ENCODE measurements at regions not wholly inside any gene's neighbourhood (a gene's known extent, or its start where the extent isn't known, plus 50 kb on each side); places are given as distances from the start of the nearest gene placed in this dataset.

DNA sequence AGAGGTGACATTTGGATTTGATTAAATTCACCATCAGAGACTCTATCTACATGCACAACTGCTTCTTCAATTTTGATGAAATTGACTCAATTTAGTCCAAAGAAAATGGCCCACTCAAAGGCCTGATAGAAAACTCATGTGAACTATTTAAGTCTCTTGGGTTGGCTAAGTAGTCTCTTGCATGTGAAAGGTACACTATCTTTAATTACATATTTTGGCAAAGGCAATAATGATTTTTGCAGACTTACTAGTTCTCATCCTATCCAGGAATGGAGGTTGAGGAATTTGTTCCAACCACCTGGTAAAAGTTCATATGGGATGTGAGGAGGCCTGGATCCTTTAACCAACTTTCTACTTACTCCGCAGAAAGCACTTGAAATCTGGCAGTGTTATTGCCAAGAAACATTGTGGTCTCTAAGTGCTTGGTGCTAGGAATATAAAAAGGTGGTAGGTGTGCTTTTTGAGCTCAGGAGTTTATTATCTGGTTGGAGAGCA, 618.6 kb upstream of the MKI67 start:
- Histone ChIP-seq H3K4me3 (no peak overlapping the region), H3K27me3 (peaks cover 0 to 32% (median 0%) of the 10 kb centered on the region in 9 donors), H3K36me3 (no peaks in the 10 kb centered on the region), H3K9me3 (no peaks in the 10 kb centered on the region), H3K27ac (no peak overlapping the region), H3K4me1 (no peaks in the 10 kb centered on the region)
- 92 to 100% (median 92%) methylated on average over 1 of the region's 1 CpG for WGBS, 4 donors
- TF ChIP-seq, protein P1, sequence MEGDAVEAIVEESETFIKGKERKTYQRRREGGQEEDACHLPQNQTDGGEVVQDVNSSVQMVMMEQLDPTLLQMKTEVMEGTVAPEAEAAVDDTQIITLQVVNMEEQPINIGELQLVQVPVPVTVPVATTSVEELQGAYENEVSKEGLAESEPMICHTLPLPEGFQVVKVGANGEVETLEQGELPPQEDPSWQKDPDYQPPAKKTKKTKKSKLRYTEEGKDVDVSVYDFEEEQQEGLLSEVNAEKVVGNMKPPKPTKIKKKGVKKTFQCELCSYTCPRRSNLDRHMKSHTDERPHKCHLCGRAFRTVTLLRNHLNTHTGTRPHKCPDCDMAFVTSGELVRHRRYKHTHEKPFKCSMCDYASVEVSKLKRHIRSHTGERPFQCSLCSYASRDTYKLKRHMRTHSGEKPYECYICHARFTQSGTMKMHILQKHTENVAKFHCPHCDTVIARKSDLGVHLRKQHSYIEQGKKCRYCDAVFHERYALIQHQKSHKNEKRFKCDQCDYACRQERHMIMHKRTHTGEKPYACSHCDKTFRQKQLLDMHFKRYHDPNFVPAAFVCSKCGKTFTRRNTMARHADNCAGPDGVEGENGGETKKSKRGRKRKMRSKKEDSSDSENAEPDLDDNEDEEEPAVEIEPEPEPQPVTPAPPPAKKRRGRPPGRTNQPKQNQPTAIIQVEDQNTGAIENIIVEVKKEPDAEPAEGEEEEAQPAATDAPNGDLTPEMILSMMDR (IDR thresholded peaks at IDR 0.05) = no peak
- TF ChIP-seq POLR2A (IDR thresholded peaks at IDR 0.05) = no peak
- DNase-seq (no peak), ATAC-seq (no peak)
- intact Hi-C loops (cut with DNase I) = loop anchor here in 1 of 10 donors (5.0 kb wide), 1 partner anchor 112 kb away; no protein-coding TSS in a partner anchor

DNA sequence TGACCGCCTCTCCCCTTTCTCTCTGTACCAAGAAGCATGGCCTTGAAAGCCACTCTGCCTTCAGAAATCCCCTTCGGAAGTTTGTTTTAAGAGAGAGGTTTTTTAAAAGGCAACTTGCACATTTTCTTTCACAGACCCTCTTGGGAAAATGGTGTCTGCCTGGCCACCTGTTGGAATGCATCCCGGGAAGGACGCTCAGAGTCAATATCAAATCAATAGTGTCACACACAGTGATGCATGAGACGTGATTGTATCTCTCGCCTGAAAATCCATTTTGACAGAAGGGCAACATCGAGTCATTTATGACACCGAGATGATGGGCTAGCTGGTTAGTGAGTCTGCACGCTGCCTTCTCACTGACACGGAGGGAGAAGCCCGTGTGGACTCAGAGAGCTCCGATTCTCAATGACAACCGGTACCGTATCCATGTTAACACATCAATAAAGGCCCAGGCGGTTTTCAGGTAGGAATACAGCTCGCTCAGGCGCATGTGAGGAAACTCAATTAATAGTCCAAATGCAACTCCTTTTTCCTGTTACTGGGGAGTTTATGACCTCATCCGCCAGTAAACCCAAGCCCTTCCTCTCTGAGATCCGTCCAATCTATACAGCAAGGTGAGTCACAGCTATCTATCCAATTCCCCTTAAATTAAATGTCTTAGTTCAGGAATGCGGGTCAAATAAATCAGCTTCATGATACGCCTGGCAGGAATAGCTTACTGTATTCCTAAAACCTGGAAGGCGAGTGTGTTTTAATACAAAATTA, 621.5 kb upstream of the MKI67 start:
- 73 to 86% (median 79%) methylated on average over 22 of the region's 22 CpGs for WGBS, 4 donors
- Histone ChIP-seq H3K27me3 (peaks cover 0 to 20% (median 0%) of the 10 kb centered on the region in 9 donors), H3K4me1 (no peaks in the 10 kb centered on the region), H3K9me3 (peaks cover 0 to 9% (median 0%) of the 10 kb centered on the region in 12 donors), H3K27ac (no peak overlapping the region), H3K36me3 (no peaks in the 10 kb centered on the region), H3K4me3 (no peak overlapping the region)
- intact Hi-C loops (cut with DNase I) = loop anchor here in 1 of 10 donors (5.0 kb wide), 1 partner anchor 110 kb away; no protein-coding TSS in a partner anchor
- ATAC-seq (no peak), DNase-seq (no peak)
- no peak for TF ChIP-seq POLR2A (IDR thresholded peaks at IDR 0.05)
- TF ChIP-seq, protein P1 (IDR thresholded peaks at IDR 0.05) = no peak

DNA sequence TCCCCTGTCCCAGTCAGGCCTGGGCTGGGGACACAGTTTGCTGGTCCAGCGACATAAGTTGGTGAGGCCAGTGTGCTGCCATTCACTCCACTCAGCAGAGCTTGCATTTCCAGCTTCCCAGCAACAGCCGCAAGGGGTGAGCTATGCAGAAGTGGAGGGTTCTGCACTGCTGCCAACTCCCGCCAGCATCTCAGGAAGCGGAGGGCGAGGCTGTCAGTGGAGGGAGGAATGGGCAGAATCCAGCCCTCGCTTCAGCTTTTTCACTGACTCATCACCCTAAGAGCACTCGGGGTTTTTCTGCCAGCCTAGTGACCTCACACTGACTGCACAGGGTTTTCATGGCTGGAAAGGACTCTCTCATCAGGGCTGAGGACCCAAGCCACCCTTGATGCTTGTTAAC, 625.1 kb upstream of the MKI67 start:
- ATAC-seq (no peak), DNase-seq (peak in 1 of 5 donors; percentile 38)
- TF ChIP-seq POLR2A (IDR thresholded peaks at IDR 0.05) = no peak
- TF ChIP-seq, protein P1 (IDR thresholded peaks at IDR 0.05) = no peak
- peaks cover 0 to 5% (median 0%) of the 10 kb centered on the region in 9 donors for H3K27me3 ChIP-seq
- no peaks in the 10 kb centered on the region for H3K4me1 ChIP-seq
- no peak overlapping the region for H3K27ac ChIP-seq
- peaks cover 0 to 9% (median 0%) of the 10 kb centered on the region in 12 donors for H3K9me3 ChIP-seq
- H3K36me3 ChIP-seq = no peaks in the 10 kb centered on the region
- H3K4me3 ChIP-seq = no peak overlapping the region
- intact Hi-C loops (cut with DNase I) = loop anchor here in 1 of 10 donors (10.0 kb wide), 1 partner anchor 64 kb away; no protein-coding TSS in a partner anchor
- WGBS, 4 donors = 52 to 79% (median 74%) methylated on average over 6 to 7 of the region's 7 CpGs

DNA sequence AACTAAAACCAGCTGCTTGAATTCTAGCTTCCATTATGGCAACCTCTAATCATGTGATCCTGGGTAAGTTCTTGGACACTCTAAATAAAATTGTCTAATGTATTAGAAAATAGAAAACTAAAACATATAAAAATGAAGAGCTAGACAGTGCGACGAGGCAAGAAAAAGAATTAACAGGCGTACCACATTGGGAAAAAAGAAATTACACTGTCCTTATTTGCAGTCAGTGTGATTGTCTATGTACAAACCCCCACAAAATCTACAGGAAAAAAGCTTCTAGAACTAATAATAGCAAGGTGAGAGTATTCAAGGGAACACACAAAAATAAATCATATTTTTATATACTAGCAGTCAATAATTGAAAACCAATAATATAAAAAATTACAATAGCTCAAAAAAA, 625.6 kb upstream of the MKI67 start:
- intact Hi-C loops (cut with DNase I) = loop anchor here in 1 of 10 donors (10.0 kb wide), 1 partner anchor 63 kb away; no protein-coding TSS in a partner anchor
- ATAC-seq (no peak), DNase-seq (no peak)
- Histone ChIP-seq H3K36me3 (no peaks in the 10 kb centered on the region), H3K4me1 (no peaks in the 10 kb centered on the region), H3K27ac (no peak overlapping the region), H3K4me3 (no peak overlapping the region), H3K9me3 (peaks cover 0 to 9% (median 0%) of the 10 kb centered on the region in 12 donors), H3K27me3 (peaks cover 0 to 5% (median 0%) of the 10 kb centered on the region in 9 donors)
- TF ChIP-seq POLR2A (IDR thresholded peaks at IDR 0.05) = no peak
- TF ChIP-seq, protein P1 (IDR thresholded peaks at IDR 0.05) = no peak
- WGBS, 4 donors = 93 to 97% (median 96%) methylated on average over 3 of the region's 3 CpGs
